OCI-LY1 (cell line): ENCODE measurements at regions not wholly inside any gene's neighbourhood (a gene's known extent, or its start where the extent isn't known, plus 50 kb on each side); places are given as distances from the start of the nearest gene placed in this dataset.

Experiments used
- H2AFZ ChIP-seq: fragments of 200-600 bp; sonication (generic), shearing (Covaris generic); 2 replicates; pipeline ENCODE4 v1.6.0; 2014; ENCODE audit warnings: antibody characterized with exemption, mild to moderate bottlenecking, low read length
- H3F3A ChIP-seq: fragments of 200-600 bp; sonication (generic), shearing (Covaris generic); 2 replicates; pipeline ENCODE4 v1.6.0; 2014; ENCODE audit warnings: mild to moderate bottlenecking, antibody characterized with exemption, low read length, moderate library complexity; ENCODE audit not compliant: insufficient read depth
- H3K27ac ChIP-seq: fragments of 200-600 bp; sonication (generic); 2 replicates; pipeline ENCODE4 v1.5.1; 2014; ENCODE audit warnings: low read length, mixed run types, mild to moderate bottlenecking, low read depth; ENCODE audit not compliant: poor library complexity, severe bottlenecking
- H3K27me3 ChIP-seq: fragments of 200-600 bp; sonication (generic); 2 replicates; pipeline ENCODE4 v1.6.0; 2014; ENCODE audit warnings: antibody characterized with exemption, mild to moderate bottlenecking, low read length, moderate library complexity; ENCODE audit not compliant: insufficient read depth
- H3K36me3 ChIP-seq: fragments of 200-600 bp; sonication (generic); 2 replicates; pipeline ENCODE4 v1.6.1; 2014; ENCODE audit warnings: mild to moderate bottlenecking, antibody characterized with exemption, low read length, moderate library complexity, mixed read lengths; ENCODE audit not compliant: insufficient read depth
- H3K4me1 ChIP-seq: fragments of 200-600 bp; sonication (generic); 2 replicates; pipeline ENCODE4 v1.5.1; 2014; ENCODE audit warnings: mild to moderate bottlenecking, low read length, moderate library complexity; ENCODE audit not compliant: insufficient read depth, severe bottlenecking
- H3K4me2 ChIP-seq: fragments of 200-600 bp; sonication (generic), shearing (Covaris generic); 2 replicates; pipeline ENCODE4 v1.6.1; 2014; ENCODE audit warnings: low read length
- H3K4me3 ChIP-seq: fragments of 200-600 bp; sonication (generic); 2 replicates; pipeline ENCODE4 v1.5.1; 2014; ENCODE audit warnings: low read length, low read depth, mild to moderate bottlenecking, mixed read lengths; ENCODE audit not compliant: poor library complexity, severe bottlenecking
- H3K79me2 ChIP-seq: fragments of 200-600 bp; shearing (Covaris generic); 2 replicates; pipeline ENCODE4 v1.6.1; 2016; ENCODE audit warnings: mixed run types, low read length, mixed read lengths; ENCODE audit not compliant: insufficient read depth
- H3K9ac ChIP-seq: fragments of 200-600 bp; sonication (generic), shearing (Covaris generic); 2 replicates; pipeline ENCODE4 v1.6.1; 2014; ENCODE audit warnings: mild to moderate bottlenecking, low read length, mixed read lengths
- H3K9me2 ChIP-seq: fragments of 200-600 bp; sonication (generic), shearing (Covaris generic); 2 replicates; pipeline ENCODE4 v1.6.1; 2014; ENCODE audit warnings: low read depth, mild to moderate bottlenecking, low read length, mixed read lengths
- H3K9me3 ChIP-seq: fragments of 200-600 bp; shearing (Covaris generic); 2 replicates; pipeline ENCODE4 v1.6.1; 2014; ENCODE audit warnings: low read length, mixed read lengths
- H4K20me1 ChIP-seq: fragments of 200-600 bp; sonication (generic), shearing (Covaris generic); 2 replicates; pipeline ENCODE4 v1.6.0; 2016; ENCODE audit warnings: mild to moderate bottlenecking, low read length; ENCODE audit not compliant: insufficient read depth
- CTCF ChIP-seq: fragments of 200-600 bp; sonication (generic), shearing (Covaris generic); IDR thresholded peaks from 2 replicates; pipeline ENCODE4 v1.5.1; 2017; ENCODE audit warnings: mild to moderate bottlenecking, antibody characterized with exemption, low read length, moderate library complexity, mixed read lengths
- EZH2 ChIP-seq: fragments of 200-600 bp; sonication (generic), shearing (Covaris generic); IDR thresholded peaks from 2 replicates; pipeline ENCODE4 v1.8.0; 2017; ENCODE audit warnings: borderline replicate concordance, mixed run types, mild to moderate bottlenecking, antibody characterized with exemption, low read length, moderate library complexity, mixed read lengths

- H3K27me3 ChIP-seq = no peaks in the 10 kb centered on the region
These were observed 159.2 kb upstream of the XYLT1 start for GRCh38 chr16:17629936-17630335.

DNA sequence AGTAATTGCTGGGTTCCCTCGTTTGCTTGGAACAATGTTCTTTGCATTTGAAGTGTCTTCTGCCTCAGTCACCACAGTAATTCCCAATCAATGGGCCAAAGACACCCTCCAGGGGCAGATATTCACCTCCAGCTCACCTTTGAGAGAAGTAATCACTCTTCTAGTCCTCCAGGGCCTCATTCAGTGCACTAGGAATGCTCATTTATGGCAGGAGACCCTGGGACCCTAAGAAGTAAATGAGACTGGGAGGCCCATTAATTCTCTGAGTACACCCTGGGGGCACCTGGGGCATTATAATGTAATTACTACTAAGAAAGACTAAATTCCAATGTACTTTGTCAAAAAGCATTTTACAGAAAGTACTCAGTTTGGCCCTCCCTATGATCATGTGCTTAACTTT is 158.2 kb upstream of the XYLT1 start:
- Histone ChIP-seq H3K27ac (no peak overlapping the region), H3K79me2 (no peaks in the 10 kb centered on the region), H3K36me3 (no peaks in the 10 kb centered on the region), H4K20me1 (no peaks in the 10 kb centered on the region), H3K4me1 (no peaks in the 10 kb centered on the region), H3K4me2 (no peak overlapping the region), H2AFZ (no peak overlapping the region), H3K4me3 (no peak overlapping the region), H3F3A (no peaks in the 10 kb centered on the region), H3K9me2 (no peaks in the 10 kb centered on the region), H3K27me3 (no peaks in the 10 kb centered on the region), H3K9ac (no peak overlapping the region), H3K9me3 (no peaks in the 10 kb centered on the region)
- TF ChIP-seq EZH2 = no peak

More at GRCh38 chr16:17629936-17630335, 159.2 kb upstream of the XYLT1 start:
- Histone ChIP-seq H2AFZ (no peak overlapping the region), H3K4me3 (no peak overlapping the region), H3K27ac (no peak overlapping the region), H3K4me1 (no peaks in the 10 kb centered on the region), H3K9me3 (no peaks in the 10 kb centered on the region), H3K79me2 (no peaks in the 10 kb centered on the region), H3K9ac (no peak overlapping the region), H3F3A (no peaks in the 10 kb centered on the region), H3K9me2 (no peaks in the 10 kb centered on the region), H4K20me1 (no peaks in the 10 kb centered on the region), H3K4me2 (no peak overlapping the region), H3K36me3 (no peaks in the 10 kb centered on the region)
- TF ChIP-seq CTCF (no peak), EZH2 (no peak)

DNA sequence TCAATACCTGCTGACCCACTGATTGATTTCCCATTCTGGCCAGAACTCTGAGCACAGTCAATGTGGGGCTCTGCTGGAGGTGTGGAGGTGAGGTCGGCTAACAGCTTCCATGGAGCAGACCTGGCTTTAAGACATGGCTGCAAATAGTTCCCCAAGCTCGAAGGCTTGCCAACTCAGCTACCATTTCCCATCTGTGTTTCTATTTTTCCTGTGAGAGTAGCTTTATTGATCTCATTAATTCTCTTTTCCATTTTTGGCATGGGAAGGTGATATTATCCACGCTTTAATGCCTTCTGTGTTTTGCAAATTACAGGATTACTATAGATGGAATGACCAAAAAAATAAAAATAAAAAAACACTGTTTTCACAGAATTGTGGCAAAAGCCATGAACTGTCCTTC is 151.6 kb upstream of the XYLT1 start:
- Histone ChIP-seq H3K27me3 (no peaks in the 10 kb centered on the region), H3K27ac (no peak overlapping the region), H3K79me2 (no peaks in the 10 kb centered on the region), H3K9me2 (no peaks in the 10 kb centered on the region), H3K9me3 (no peaks in the 10 kb centered on the region), H3K4me3 (no peak overlapping the region), H3K4me2 (no peak overlapping the region), H3F3A (no peaks in the 10 kb centered on the region), H3K36me3 (no peaks in the 10 kb centered on the region), H4K20me1 (no peaks in the 10 kb centered on the region), H3K9ac (no peak overlapping the region), H3K4me1 (no peaks in the 10 kb centered on the region), H2AFZ (no peak overlapping the region)
- TF ChIP-seq EZH2 = no peak
- TF ChIP-seq CTCF = no peak

DNA sequence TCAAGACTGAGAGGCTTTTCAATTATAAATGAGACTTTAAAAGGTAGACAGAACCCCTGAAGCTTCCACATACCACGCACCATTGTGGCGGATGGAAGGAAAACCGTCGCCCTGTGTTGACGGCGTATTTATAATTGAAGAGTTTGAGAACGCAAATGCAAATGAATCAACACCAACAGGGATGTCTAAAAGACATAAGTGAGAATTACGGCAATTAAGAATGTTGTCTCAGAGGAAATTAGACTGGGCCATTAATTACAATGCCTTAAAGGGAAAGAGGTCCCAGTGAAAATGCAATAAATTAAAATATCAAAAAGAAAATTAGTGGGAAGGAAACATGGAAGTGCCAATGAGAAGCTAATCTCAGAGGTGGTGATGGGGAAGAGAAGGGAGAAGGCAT is 148.5 kb upstream of the XYLT1 start:
- H3F3A ChIP-seq = no peaks in the 10 kb centered on the region
- H3K9ac ChIP-seq = no peak overlapping the region
- no peaks in the 10 kb centered on the region for H4K20me1 ChIP-seq
- no peak overlapping the region for H3K27ac ChIP-seq
- no peaks in the 10 kb centered on the region for H3K9me2 ChIP-seq
- no peak overlapping the region for H3K4me3 ChIP-seq
- no peaks in the 10 kb centered on the region for H3K27me3 ChIP-seq
- H2AFZ ChIP-seq = no peak overlapping the region
- no peak for TF ChIP-seq EZH2
- TF ChIP-seq CTCF = no peak
- H3K4me1 ChIP-seq = no peaks in the 10 kb centered on the region
- H3K79me2 ChIP-seq = no peaks in the 10 kb centered on the region
- H3K36me3 ChIP-seq = no peaks in the 10 kb centered on the region
- no peaks in the 10 kb centered on the region for H3K9me3 ChIP-seq
- no peak overlapping the region for H3K4me2 ChIP-seq
